Natural killer cell treated with Interleukin-12 subunit alpha and Interleukin-12 subunit beta and Interleukin-15 and Interleukin-18, amount 100 ng/mL, for 72 hours (primary cell): ENCODE measurements at regions not wholly inside any gene's neighbourhood (a gene's known extent, or its start where the extent isn't known, plus 50 kb on each side); places are given as distances from the start of the nearest gene placed in this dataset.
"Not testable (repeated sequence)": the region's sequence is repeated elsewhere in the genome, so short reads cannot be mapped to it uniquely, and the experiment has no call there.

ENCODE experiments used
- ATAC-seq, 2 donors: fragments of 150-1000 bp; cut with Tn5 transposase in 1 of 2; sonication (Bioruptor Pico), chemical (Tn5 transposase) in 1 of 2; 2 replicates each; pipeline ENCODE4 v1.10.0; 2021
- DNase-seq: peaks from one replicate; pipeline ENCODE4 v3.0.0; 2022; ENCODE audit warnings: low spot score
- H3K27ac Mint-ChIP-seq, 2 donors: 1 replicate in 1 of 2; 2 replicates in 1 of 2; pipeline ENCODE4 v1.8.0; 2022; ENCODE audit warnings: mixed read lengths in 2 of 2, mild to moderate bottlenecking in 1 of 2, moderate library complexity in 1 of 2
- H3K27me3 Mint-ChIP-seq, 2 donors: 1 replicate in 1 of 2; 2 replicates in 1 of 2; pipeline ENCODE4 v1.8.0; 2022; ENCODE audit warnings: mixed read lengths in 2 of 2
- H3K36me3 Mint-ChIP-seq: one replicate; pipeline ENCODE4 v1.8.0; 2022; ENCODE audit warnings: mixed read lengths
- H3K4me1 Mint-ChIP-seq, 2 donors: 1 replicate in 1 of 2; 2 replicates in 1 of 2; pipeline ENCODE4 v1.8.0; 2022; ENCODE audit warnings: low read depth in 2 of 2, mixed read lengths in 2 of 2, mild to moderate bottlenecking in 1 of 2
- H3K4me3 Mint-ChIP-seq: one replicate; pipeline ENCODE4 v1.8.0; 2022; ENCODE audit warnings: mixed read lengths
- H3K9me3 Mint-ChIP-seq: 2 replicates; pipeline ENCODE4 v1.8.0; 2022; ENCODE audit warnings: mixed read lengths

DNA sequence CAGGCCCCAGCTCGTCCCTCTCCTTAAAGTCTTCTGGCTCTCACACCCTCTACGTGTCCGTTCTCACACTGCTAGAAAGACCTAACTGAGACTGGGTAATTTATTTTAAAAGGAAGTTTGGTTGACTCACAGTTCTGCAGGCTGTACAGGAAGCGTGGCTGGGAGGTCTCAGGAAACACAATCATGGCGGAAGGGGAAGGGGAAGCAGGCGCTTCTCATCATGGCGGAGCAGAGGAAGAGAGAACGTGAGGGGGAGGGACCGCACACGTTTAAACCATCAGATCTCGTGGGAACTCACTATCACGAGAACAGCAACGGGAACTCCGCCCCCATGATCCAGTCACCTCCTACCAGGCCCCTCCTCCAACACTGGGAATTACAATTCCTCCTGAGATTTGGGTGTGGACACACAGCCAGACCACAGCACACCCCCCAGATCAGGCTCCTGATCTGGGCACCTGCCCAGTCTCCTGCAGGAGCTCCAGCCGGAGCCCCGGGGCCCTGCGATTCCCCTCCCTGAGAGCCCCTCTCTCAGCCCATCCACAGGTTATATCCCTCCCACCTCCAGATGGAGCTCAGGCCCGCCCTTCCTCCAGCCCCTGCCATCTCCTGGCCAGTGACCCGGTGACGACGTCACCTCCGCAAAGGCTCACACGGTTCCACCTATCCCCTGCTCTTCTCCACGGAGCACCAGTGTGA is 170.2 kb downstream of the BRD1 start:
- peak; percentile 86 for DNase-seq
- peaks cover 9% of the 10 kb centered on the region for H3K36me3 Mint-ChIP-seq
- peaks cover 21 to 31% of the 10 kb centered on the region in 2 donors for H3K4me1 Mint-ChIP-seq
- no peaks in the 10 kb centered on the region for H3K27me3 Mint-ChIP-seq
- H3K27ac Mint-ChIP-seq = peak overlapping the region; percentile 81 to 86
- H3K9me3 Mint-ChIP-seq = no peaks in the 10 kb centered on the region
- ATAC-seq = peak; percentile 86 to 89
- H3K4me3 Mint-ChIP-seq = peak overlapping the region; percentile 99

DNA sequence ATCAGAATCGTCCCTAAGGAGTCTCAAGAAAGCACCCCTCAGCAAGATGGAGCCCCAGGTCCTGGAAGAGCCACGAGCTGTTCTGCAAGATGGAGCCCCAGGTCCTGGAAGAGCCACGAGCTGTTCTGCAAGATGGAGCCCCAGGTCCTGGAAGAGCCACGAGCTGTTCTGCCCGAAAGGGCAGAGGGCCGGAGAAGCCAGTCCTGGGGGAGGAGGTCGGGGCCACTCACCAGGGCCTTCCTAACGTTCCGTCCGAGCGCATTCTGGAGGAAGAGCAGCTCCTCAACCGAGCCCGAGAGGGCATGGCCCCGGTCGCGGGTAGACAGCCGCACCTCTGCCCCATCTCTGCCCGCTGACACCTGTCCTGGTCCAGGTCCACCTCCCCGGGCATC is 170.8 kb downstream of the BRD1 start:
- ATAC-seq (peak; percentile 54 to 69), DNase-seq (peak; percentile 51)
- not testable (repeated sequence) for H3K27me3 Mint-ChIP-seq, H3K9me3 Mint-ChIP-seq, H3K36me3 Mint-ChIP-seq
- H3K4me3 Mint-ChIP-seq = peak overlapping the region; percentile 99
- peak overlapping the region; percentile 81 to 86 for H3K27ac Mint-ChIP-seq
- peaks cover 21 to 31% of the 10 kb centered on the region in 2 donors for H3K4me1 Mint-ChIP-seq

DNA sequence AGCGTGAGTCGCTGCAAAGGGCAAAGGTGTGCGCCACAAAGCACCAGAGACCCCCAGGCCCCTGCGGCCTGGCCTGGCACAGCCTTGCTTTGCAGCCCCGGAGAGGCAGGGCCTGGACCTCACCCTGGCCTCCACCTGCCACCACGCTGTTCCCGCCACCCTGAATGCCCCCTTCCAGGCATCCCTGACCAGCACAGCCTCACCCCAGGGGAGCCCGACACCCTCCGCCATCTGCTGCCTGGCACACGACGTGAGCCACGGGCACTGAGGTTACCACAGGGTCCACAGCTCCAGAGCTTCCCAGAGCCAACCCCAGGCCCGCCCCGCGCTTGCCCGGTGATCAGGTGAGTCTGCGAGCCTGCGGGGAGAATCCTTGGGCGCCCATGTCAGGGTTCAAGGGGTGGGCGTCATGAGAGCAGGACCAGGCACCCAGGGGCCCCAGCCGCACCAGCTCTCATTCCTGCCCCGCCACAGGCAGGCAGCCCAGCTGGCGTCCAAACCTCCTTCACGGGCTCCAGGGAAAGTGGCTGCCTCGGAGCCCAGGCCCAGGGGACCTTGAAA is 171.3 kb downstream of the BRD1 start:
- Mint-ChIP-seq H3K36me3 (peaks cover 9% of the 10 kb centered on the region), H3K4me1 (peaks cover 21 to 31% of the 10 kb centered on the region in 2 donors), H3K27ac (peak overlapping the region; percentile 81 to 86)

DNA sequence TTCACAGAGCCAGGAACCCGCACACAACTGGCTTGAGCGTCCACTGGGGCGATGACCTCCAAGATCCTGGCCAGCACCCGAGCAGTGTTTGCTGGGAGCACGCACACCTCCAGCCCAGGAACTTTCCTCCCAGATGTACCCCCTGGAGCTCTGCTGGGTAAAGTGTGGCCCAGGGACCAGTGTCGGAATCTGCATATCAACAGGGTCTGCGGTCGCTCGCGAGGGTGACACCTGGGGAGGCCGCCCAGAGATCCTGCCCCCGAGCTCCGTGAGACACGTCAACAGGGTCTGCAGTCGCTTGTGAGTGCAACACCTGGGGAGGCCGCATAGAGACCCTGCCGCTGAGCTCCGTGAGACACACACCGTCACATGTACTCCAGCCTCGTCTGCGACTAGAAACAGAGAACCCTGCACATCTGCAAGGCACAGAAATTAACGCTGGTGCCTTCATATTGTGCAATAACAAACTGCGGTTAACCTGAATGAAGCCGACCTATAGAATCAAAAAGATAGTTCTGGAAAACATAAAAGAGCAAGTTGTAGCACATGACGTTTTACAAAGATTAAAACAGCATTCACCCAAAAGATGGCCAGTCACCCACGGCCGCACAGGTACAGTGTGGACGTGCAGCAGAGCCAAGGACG is 172.4 kb downstream of the BRD1 start:
- DNase-seq (no peak), ATAC-seq (no peak)
- H3K9me3 Mint-ChIP-seq = no peaks in the 10 kb centered on the region
- H3K27me3 Mint-ChIP-seq = no peaks in the 10 kb centered on the region
- peaks cover 22 to 31% of the 10 kb centered on the region in 2 donors for H3K4me1 Mint-ChIP-seq
- peak overlapping the region; percentile 99 for H3K4me3 Mint-ChIP-seq
- H3K36me3 Mint-ChIP-seq = peaks cover 9% of the 10 kb centered on the region
- H3K27ac Mint-ChIP-seq = peak overlapping the region; percentile 60 to 86

More for the DNA sequence above, 171.3 kb downstream of the BRD1 start:
- peak overlapping the region; percentile 99 for H3K4me3 Mint-ChIP-seq
- H3K9me3 Mint-ChIP-seq = no peaks in the 10 kb centered on the region
- DNase-seq (no peak), ATAC-seq (no peak)
- H3K27me3 Mint-ChIP-seq = no peaks in the 10 kb centered on the region

GRCh38 chr22:49650336-49651241 is 177.1 kb downstream of the BRD1 start:
- peaks cover 4% of the 10 kb centered on the region for H3K36me3 Mint-ChIP-seq
- H3K4me1 Mint-ChIP-seq = peaks cover 18 to 23% of the 10 kb centered on the region in 2 donors
- ATAC-seq (no peak), DNase-seq (no peak)
- H3K9me3 Mint-ChIP-seq = no peaks in the 10 kb centered on the region
- no peak overlapping the region for H3K27ac Mint-ChIP-seq
- no peak overlapping the region for H3K4me3 Mint-ChIP-seq
- H3K27me3 Mint-ChIP-seq = no peaks in the 10 kb centered on the region

DNA sequence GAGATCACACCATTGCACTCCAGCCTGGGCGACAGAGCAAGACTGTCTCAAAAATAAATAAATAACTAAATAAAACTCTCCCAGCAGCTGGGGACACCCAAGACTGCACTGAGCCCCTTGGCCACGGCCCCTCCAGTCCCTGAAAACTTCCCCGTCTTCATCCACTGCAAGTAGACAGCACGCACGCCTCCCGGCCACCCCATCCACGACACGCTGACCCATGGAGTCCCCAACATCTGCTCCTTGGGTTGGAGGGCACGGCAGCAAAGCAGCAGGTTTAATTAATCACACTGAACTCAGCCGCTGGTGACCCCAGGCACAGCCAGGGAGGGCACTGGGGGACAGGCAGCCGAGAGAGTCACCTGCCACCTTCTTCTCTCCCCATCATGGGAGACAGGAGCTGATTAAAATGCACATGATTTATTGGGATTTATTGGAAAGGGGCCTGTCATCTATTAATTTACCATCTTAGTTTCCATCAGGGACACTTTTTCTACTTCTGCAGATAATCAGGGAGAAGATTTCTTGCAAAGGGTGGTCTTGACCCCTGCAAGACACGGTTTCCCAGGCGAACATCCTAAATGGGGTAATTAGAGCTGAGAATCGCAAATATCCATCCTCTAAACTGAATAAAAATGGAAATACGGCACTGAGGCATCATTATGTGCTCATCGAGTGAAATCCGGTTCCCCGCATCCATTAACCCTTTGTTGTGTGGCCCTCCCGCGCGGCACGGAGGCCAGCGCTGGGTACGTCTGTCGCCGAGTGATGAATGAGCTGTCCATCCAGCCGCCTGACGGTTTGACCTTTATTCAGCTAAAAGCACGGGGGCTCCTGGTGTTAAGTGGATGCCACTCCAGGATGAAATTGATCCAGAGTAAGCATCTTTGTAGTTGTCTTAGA is 178.3 kb downstream of the BRD1 start:
- no peaks in the 10 kb centered on the region for H3K9me3 Mint-ChIP-seq
- DNase-seq = no peak
- no peak for ATAC-seq
- H3K27me3 Mint-ChIP-seq = no peaks in the 10 kb centered on the region
- no peak overlapping the region for H3K27ac Mint-ChIP-seq
- H3K4me3 Mint-ChIP-seq = no peak overlapping the region
- H3K4me1 Mint-ChIP-seq = peaks cover 11 to 25% of the 10 kb centered on the region in 2 donors
- H3K36me3 Mint-ChIP-seq = no peaks in the 10 kb centered on the region

GRCh38 chr22:49648053-49648452 is 179.6 kb downstream of the BRD1 start:
- peaks cover 6 to 25% of the 10 kb centered on the region in 2 donors for H3K4me1 Mint-ChIP-seq
- no peak for ATAC-seq
- no peak overlapping the region for H3K27ac Mint-ChIP-seq
- H3K9me3 Mint-ChIP-seq = no peaks in the 10 kb centered on the region
- DNase-seq = peak; percentile 54
- H3K36me3 Mint-ChIP-seq = no peaks in the 10 kb centered on the region
- H3K4me3 Mint-ChIP-seq = no peak overlapping the region
- H3K27me3 Mint-ChIP-seq = no peaks in the 10 kb centered on the region

DNA sequence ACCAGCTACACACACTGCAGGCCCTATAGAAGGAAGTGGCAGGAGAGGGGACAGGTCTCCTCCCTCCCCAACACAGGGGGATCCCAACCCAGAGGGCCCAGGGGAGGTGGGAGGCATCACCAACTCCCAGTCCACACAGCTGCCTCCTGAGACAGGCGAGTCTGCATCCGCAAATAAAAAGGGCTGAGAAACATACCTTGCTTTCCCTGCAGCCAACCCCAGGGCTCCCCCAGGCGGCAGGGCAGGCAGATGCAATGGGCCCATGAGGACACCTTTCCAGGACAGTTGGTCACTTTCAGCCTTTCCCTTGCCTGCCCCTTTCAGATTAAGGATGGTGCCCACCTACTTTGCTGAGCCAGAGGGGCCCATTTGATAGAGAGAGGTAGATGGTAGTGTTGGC is 180.0 kb downstream of the BRD1 start:
- DNase-seq = no peak
- no peak for ATAC-seq
- H3K4me3 Mint-ChIP-seq = no peak overlapping the region
- H3K4me1 Mint-ChIP-seq = peaks cover 6 to 24% of the 10 kb centered on the region in 2 donors
- no peaks in the 10 kb centered on the region for H3K36me3 Mint-ChIP-seq
- H3K9me3 Mint-ChIP-seq = no peaks in the 10 kb centered on the region
- no peaks in the 10 kb centered on the region for H3K27me3 Mint-ChIP-seq
- H3K27ac Mint-ChIP-seq = no peak overlapping the region

GRCh38 chr22:49646876-49647275 is 180.8 kb downstream of the BRD1 start:
- DNase-seq (no peak), ATAC-seq (no peak)
- Mint-ChIP-seq H3K27me3 (no peaks in the 10 kb centered on the region), H3K4me1 (peaks cover 6 to 22% of the 10 kb centered on the region in 2 donors), H3K4me3 (no peak overlapping the region), H3K9me3 (no peaks in the 10 kb centered on the region), H3K27ac (no peak overlapping the region), H3K36me3 (no peaks in the 10 kb centered on the region)

GRCh38 chr22:49645791-49646550 is 181.7 kb downstream of the BRD1 start:
- Mint-ChIP-seq H3K36me3 (no peaks in the 10 kb centered on the region), H3K27ac (no peak overlapping the region), H3K9me3 (no peaks in the 10 kb centered on the region), H3K4me3 (no peak overlapping the region), H3K4me1 (peaks cover 6 to 25% of the 10 kb centered on the region in 2 donors), H3K27me3 (no peaks in the 10 kb centered on the region)
- no peak for ATAC-seq
- DNase-seq = no peak

DNA sequence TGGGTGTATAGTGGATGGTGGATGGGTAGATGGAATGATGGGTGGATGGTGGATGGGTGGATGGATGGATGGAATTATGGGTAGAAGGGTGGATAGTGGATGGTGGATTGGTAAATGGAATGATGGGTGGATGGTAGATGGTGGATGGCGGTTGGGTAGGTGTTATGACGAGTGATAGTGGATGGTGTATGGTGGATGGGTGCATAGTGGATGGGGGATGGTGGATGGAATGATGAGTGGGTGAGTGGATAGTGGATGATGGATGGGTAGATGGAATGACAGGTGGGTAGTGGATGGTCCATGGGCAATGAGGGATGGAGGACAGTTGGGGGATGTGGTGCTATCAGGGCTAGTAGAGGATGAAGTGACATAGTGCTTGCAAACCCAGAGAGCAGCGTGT is 182.4 kb downstream of the BRD1 start:
- peaks cover 6 to 23% of the 10 kb centered on the region in 2 donors for H3K4me1 Mint-ChIP-seq
- H3K36me3 Mint-ChIP-seq = no peaks in the 10 kb centered on the region
- no peak overlapping the region for H3K4me3 Mint-ChIP-seq
- H3K27ac Mint-ChIP-seq = no peak overlapping the region
- DNase-seq = no peak
- H3K9me3 Mint-ChIP-seq = no peaks in the 10 kb centered on the region
- H3K27me3 Mint-ChIP-seq = no peaks in the 10 kb centered on the region
- ATAC-seq = no peak

DNA sequence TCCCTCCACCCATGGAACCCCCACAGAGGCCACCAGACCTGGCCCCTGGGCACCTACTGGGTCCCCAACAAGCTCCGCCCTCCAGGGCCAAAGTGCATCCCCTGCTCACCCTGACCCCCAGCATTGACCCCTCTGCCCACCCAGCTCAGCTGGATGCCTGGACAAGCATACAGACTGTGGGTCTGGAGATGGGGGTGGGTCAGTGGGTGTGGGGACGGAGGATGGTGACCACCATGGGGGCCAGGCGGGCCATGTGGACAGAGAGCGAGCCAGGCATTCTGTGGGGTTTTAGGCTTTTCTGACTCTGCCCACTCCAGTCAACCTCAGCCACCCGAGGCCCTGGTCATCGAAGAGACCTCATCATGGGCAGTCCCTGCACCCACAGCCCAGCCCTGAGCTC is 183.7 kb downstream of the BRD1 start:
- H3K9me3 Mint-ChIP-seq = no peaks in the 10 kb centered on the region
- ATAC-seq (no peak), DNase-seq (no peak)
- H3K4me1 Mint-ChIP-seq = peaks cover 0 to 15% of the 10 kb centered on the region in 2 donors
- no peaks in the 10 kb centered on the region for H3K27me3 Mint-ChIP-seq
- no peak overlapping the region for H3K27ac Mint-ChIP-seq
- H3K4me3 Mint-ChIP-seq = no peak overlapping the region
- no peaks in the 10 kb centered on the region for H3K36me3 Mint-ChIP-seq
